ENCODE measurements at regions not wholly inside any gene's neighbourhood (a gene's known extent, or its start where the extent isn't known, plus 50 kb on each side); places are given as distances from the start of the nearest gene placed in this dataset.

- no peak for TF ChIP-seq CTCF (conservative IDR thresholded peaks at IDR 0.05 in 1 of 2, IDR thresholded peaks at IDR 0.05 in 1 of 2; ENCODE audit: low read depth in 1 of 2, low read length in 2 of 2)
- TF ChIP-seq EZH2 (IDR thresholded peaks at IDR 0.05; ENCODE audit: low read length, missing control alignments) = no peak
These were observed 1161.4 kb downstream of the FSTL5 start for GRCh38 chr4:161002386-161002785.

Measured in fibroblast of lung (primary cell).